ENCODE measurements at regions not wholly inside any gene's neighbourhood (a gene's known extent, or its start where the extent isn't known, plus 50 kb on each side); places are given as distances from the start of the nearest gene placed in this dataset.

- Mint-ChIP-seq H3K27ac (no peak overlapping the region), H3K9me3 (no peaks in the 10 kb centered on the region), H3K4me3 (no peak overlapping the region), H3K36me3 (no peaks in the 10 kb centered on the region), H3K27me3 (ENCODE audit: low read depth) (no peaks in the 10 kb centered on the region), H3K4me1 (peaks cover 5% of the 10 kb centered on the region; the same call in 1 of the 2 replicates)
- ATAC-seq (no peak), DNase-seq (ENCODE audit: low spot score) (no peak)
- ChIA-PET POLR2A (no interaction called here), CTCF (no interaction called here)
- TF ChIP-seq ATF6 (CRISPR knock-in tag; IDR thresholded peaks at IDR 0.05), result no peak
- no peak for TF ChIP-seq NR2C2 (CRISPR knock-in tag; IDR thresholded peaks at IDR 0.05)
- TF ChIP-seq, protein P1, sequence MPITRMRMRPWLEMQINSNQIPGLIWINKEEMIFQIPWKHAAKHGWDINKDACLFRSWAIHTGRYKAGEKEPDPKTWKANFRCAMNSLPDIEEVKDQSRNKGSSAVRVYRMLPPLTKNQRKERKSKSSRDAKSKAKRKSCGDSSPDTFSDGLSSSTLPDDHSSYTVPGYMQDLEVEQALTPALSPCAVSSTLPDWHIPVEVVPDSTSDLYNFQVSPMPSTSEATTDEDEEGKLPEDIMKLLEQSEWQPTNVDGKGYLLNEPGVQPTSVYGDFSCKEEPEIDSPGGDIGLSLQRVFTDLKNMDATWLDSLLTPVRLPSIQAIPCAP (CRISPR knock-in tag; IDR thresholded peaks at IDR 0.05), result no peak
- no peak for TF ChIP-seq ZNF416 (CRISPR knock-in tag; IDR thresholded peaks at IDR 0.05)
- no peak for TF ChIP-seq RELA (CRISPR knock-in tag; IDR thresholded peaks at IDR 0.05; ENCODE audit: borderline replicate concordance)
- no peak for TF ChIP-seq GABPB1 (CRISPR knock-in tag; IDR thresholded peaks at IDR 0.05)
- no peak for TF ChIP-seq RORB (CRISPR knock-in tag; IDR thresholded peaks at IDR 0.05)
- no peak for TF ChIP-seq NR1H2 (CRISPR knock-in tag; IDR thresholded peaks at IDR 0.05)
- TF ChIP-seq ZNF423 (CRISPR knock-in tag; IDR thresholded peaks at IDR 0.05), result no peak
- no peak for TF ChIP-seq ZNF219 (CRISPR knock-in tag; IDR thresholded peaks at IDR 0.05; ENCODE audit: borderline replicate concordance)
- no peak for TF ChIP-seq TEAD4 (CRISPR knock-in tag; IDR thresholded peaks at IDR 0.05)
- no peak for TF ChIP-seq JAZF1 (CRISPR knock-in tag; IDR thresholded peaks at IDR 0.05)
- TF ChIP-seq ETV6 (CRISPR knock-in tag; IDR thresholded peaks at IDR 0.05), result no peak
- no peak for TF ChIP-seq ZNF281 (CRISPR knock-in tag; IDR thresholded peaks at IDR 0.05)
- no peak for TF ChIP-seq ZBTB43 (CRISPR knock-in tag; IDR thresholded peaks at IDR 0.05)
- TF ChIP-seq HMGA2 (CRISPR knock-in tag; IDR thresholded peaks at IDR 0.05), result no peak
- TF ChIP-seq OVOL2 (CRISPR knock-in tag; IDR thresholded peaks at IDR 0.05; ENCODE audit: borderline replicate concordance), result no peak
- TF ChIP-seq NFATC4 (CRISPR knock-in tag; IDR thresholded peaks at IDR 0.05), result no peak
- no peak for TF ChIP-seq MXD4 (CRISPR knock-in tag; IDR thresholded peaks at IDR 0.05; ENCODE audit: borderline replicate concordance)
These were observed 218.4 kb downstream of the PCSK1 start for GRCh38 chr5:96214442-96215197.

DNA sequence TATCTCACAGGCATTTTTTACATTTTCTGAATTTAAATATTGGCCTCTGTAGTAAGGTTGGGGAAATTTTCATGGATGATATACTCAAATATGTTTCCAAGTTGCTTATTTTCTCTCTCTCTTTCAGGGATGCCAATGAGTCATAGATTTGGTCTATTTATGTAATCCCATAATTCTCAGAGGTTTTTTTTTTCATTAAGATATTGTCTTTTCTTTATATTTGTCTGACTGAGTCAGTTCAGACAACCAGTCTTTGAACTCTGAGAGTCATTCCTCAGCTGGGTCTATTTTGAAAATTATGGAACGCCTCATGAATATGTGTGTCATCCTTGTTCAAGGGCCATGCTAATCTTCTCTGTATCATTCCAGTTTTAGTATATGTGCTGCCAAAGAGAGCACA, 223.2 kb downstream of the PCSK1 start:
- Mint-ChIP-seq H3K9me3 (peaks cover 26% of the 10 kb centered on the region), H3K4me3 (no peak overlapping the region), H3K36me3 (peaks cover 3% of the 10 kb centered on the region), H3K27ac (no peak overlapping the region), H3K27me3 (ENCODE audit: low read depth) (no peaks in the 10 kb centered on the region), H3K4me1 (no peaks in the 10 kb centered on the region)
- ChIA-PET CTCF (no interaction called here), POLR2A (no interaction called here)
- DNase-seq (ENCODE audit: low spot score), result no peak
- ATAC-seq, result no peak
- TF ChIP-seq, protein P2, sequence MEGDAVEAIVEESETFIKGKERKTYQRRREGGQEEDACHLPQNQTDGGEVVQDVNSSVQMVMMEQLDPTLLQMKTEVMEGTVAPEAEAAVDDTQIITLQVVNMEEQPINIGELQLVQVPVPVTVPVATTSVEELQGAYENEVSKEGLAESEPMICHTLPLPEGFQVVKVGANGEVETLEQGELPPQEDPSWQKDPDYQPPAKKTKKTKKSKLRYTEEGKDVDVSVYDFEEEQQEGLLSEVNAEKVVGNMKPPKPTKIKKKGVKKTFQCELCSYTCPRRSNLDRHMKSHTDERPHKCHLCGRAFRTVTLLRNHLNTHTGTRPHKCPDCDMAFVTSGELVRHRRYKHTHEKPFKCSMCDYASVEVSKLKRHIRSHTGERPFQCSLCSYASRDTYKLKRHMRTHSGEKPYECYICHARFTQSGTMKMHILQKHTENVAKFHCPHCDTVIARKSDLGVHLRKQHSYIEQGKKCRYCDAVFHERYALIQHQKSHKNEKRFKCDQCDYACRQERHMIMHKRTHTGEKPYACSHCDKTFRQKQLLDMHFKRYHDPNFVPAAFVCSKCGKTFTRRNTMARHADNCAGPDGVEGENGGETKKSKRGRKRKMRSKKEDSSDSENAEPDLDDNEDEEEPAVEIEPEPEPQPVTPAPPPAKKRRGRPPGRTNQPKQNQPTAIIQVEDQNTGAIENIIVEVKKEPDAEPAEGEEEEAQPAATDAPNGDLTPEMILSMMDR (IDR thresholded peaks at IDR 0.05), result no peak
- TF ChIP-seq ZNF121 (CRISPR knock-in tag; IDR thresholded peaks at IDR 0.05) (no peak), ZNF219 (CRISPR knock-in tag; IDR thresholded peaks at IDR 0.05; ENCODE audit: borderline replicate concordance) (no peak), NR3C1 (CRISPR knock-in tag; conservative IDR thresholded peaks at IDR 0.05; ENCODE audit: low read depth) (no peak), ZNF423 (CRISPR knock-in tag; IDR thresholded peaks at IDR 0.05) (no peak), CREM (CRISPR knock-in tag; IDR thresholded peaks at IDR 0.05) (no peak), SOX15 (CRISPR knock-in tag; IDR thresholded peaks at IDR 0.05) (no peak), EMX1 (CRISPR knock-in tag; IDR thresholded peaks at IDR 0.05) (no peak), ZNF263 (CRISPR knock-in tag; IDR thresholded peaks at IDR 0.05; ENCODE audit: low read depth) (no peak), ZNF281 (CRISPR knock-in tag; IDR thresholded peaks at IDR 0.05) (no peak)
